ENCODE measurements at regions not wholly inside any gene's neighbourhood (a gene's known extent, or its start where the extent isn't known, plus 50 kb on each side); places are given as distances from the start of the nearest gene placed in this dataset.
"Not testable (repeated sequence)": the region's sequence is repeated elsewhere in the genome, so short reads cannot be mapped to it uniquely, and the experiment has no call there.

DNA sequence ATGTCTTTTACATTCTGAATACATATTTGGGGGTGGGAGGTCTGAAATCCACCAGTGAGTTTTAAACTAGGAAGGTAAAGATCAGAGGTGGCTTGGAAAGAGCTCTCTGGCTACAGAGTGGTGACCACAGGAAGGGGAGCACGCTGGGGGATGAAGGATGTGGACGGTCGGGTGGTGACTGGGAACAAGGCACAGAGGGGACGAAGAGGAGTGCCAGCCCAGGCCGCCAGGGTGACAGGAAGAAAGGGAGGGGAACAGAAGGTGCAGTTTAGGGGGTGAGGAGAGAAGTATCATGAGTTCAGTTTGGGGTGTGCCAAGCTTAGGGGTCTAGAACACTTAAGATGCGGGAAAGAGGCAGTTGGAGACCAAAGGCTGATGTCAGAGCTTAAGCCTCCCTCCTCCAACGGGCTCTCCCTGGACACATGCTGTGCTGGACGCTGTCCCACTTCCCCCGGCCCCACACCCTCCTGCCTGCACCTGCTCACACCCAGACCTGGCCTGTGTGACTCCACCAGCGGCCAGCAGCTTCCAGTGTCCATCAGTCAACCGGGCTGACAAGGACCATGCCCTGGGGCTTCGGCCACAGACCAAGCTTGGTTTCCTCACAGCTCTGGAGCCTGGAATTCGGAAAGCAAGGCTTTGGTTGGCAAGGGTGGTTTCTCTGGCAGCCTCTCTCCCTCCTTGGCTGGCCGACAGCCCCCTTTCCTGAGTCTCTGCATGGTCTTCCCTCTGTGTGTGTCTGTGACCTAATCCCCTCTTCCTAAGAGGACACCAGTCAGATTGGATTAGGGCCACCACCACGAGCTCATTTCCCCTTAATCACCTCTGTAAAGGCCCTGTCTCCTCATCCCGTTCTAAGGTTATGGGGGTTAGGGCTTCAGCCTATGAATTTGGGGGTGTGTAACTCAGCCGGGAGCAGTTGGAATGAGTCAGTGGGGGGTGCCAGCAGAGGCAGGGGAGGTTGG, 120.4 kb upstream of the IQSEC1 start:
- DNase-seq (ENCODE audit: low spot score in 2 of 2) = no peak
- no peak for ATAC-seq (ENCODE audit: low read depth)
- H3K4me1 Mint-ChIP-seq = peaks cover 23% of the 10 kb centered on the region
- peaks cover 23% of the 10 kb centered on the region for H3K27me3 Mint-ChIP-seq
- H3K36me3 Mint-ChIP-seq = peaks cover 4% of the 10 kb centered on the region
- no peak overlapping the region for H3K4me3 Mint-ChIP-seq
- H3K9me3 Mint-ChIP-seq = peaks cover 4% of the 10 kb centered on the region
- no peak overlapping the region for H3K27ac Mint-ChIP-seq

DNA sequence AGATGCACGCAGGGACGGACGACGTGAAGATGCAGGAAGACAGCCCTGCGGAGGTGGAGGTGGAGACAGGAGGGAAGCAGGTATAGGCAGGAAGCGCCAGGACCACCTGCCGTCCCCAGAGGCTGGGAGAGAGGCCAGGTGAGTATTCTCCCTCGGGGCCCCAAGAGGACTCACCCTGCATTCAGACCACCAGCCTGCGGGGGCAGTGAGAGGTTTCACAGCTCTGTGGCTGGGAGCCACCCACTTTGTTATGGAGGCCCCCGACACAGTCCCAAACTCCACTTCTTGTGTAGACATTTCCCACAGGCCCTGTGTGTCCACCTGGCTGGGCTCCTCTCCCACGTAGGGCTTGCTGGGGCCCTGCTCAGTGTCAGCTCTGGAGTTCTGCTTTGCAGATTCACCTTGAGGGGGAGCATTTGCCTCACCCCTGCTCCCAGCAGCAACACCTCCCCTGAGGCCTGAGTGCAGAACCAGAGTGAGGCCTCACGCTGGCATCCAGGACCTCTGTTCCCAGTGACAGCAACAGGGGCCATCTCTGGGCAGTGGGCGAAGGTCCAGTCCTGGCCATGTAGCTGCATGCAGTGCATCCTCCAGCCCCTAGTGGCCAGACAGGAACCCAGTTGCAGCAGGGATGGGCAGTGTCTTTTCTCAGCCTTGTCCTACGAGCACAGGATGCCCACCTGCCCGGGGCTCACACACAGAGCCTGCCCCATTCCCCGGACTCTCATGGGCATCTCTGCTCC, 119.4 kb upstream of the IQSEC1 start:
- H3K27me3 Mint-ChIP-seq = peaks cover 29% of the 10 kb centered on the region
- H3K9me3 Mint-ChIP-seq = peaks cover 9% of the 10 kb centered on the region
- H3K4me3 Mint-ChIP-seq = no peak overlapping the region
- no peak overlapping the region for H3K27ac Mint-ChIP-seq
- H3K4me1 Mint-ChIP-seq = peaks cover 23% of the 10 kb centered on the region
- DNase-seq (ENCODE audit: low spot score in 2 of 2) (no peak), ATAC-seq (ENCODE audit: low read depth) (no peak)
- peaks cover 7% of the 10 kb centered on the region for H3K36me3 Mint-ChIP-seq

DNA sequence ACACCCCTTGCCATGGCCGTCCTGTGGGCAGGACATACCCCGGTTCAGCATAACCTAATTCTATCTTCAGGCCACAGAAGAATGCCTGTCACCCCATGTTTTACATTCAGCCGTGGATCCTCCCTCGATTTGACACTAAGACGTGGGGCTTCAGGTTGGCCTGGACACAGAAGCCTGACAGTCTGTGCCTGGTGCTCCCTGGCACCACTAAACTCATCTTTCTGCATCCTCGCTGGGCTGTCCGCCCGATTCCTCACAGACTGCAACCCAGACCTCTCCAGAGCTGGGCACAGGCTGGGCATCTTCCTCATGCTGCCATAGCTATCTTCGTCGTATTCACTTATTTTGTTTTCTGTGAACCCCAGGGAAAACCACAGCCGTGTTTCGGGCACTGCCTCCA, 117.8 kb upstream of the IQSEC1 start:
- Mint-ChIP-seq H3K27me3 (peaks cover 32% of the 10 kb centered on the region), H3K4me3 (no peak overlapping the region), H3K4me1 (peaks cover 20% of the 10 kb centered on the region), H3K36me3 (peaks cover 9% of the 10 kb centered on the region), H3K9me3 (peaks cover 13% of the 10 kb centered on the region), H3K27ac (no peak overlapping the region)
- ATAC-seq (ENCODE audit: low read depth) (no peak), DNase-seq (ENCODE audit: low spot score in 2 of 2) (no peak)

GRCh38 chr3:13190378-13190765, 117.1 kb upstream of the IQSEC1 start:
- no peak overlapping the region for H3K27ac Mint-ChIP-seq

GRCh38 chr3:13189639-13190377, 116.6 kb upstream of the IQSEC1 start:
- peaks cover 9% of the 10 kb centered on the region for H3K36me3 Mint-ChIP-seq
- peaks cover 13% of the 10 kb centered on the region for H3K9me3 Mint-ChIP-seq

More at GRCh38 chr3:13190378-13190765, 117.1 kb upstream of the IQSEC1 start:
- Mint-ChIP-seq H3K9me3 (peaks cover 13% of the 10 kb centered on the region), H3K4me3 (no peak overlapping the region), H3K36me3 (peaks cover 9% of the 10 kb centered on the region), H3K4me1 (peaks cover 13% of the 10 kb centered on the region), H3K27me3 (peaks cover 33% of the 10 kb centered on the region)
- no peak for DNase-seq (ENCODE audit: low spot score in 2 of 2)
- no peak for ATAC-seq (ENCODE audit: low read depth)

DNA sequence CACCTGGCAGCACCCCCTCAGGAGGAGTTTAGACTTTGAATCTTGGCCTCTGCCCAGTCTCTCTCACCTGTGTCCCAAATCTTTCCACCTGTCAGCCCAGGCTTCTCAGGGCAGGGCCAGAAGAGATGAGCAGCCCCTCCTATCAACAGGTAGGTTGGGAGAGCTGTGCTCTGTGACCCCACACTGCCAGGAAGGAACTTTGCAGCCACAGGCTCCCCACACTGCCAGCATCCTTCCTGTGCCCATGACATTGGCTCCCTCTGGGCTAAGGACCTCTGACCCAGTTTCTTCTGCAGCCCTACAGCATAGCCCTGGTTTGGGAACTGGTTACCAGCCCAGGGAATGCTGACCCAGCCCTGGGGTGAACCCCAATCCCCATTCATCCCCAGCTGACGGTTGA, 115.7 kb upstream of the IQSEC1 start:
- Mint-ChIP-seq H3K4me3 (no peak overlapping the region), H3K27ac (no peak overlapping the region), H3K27me3 (peaks cover 41% of the 10 kb centered on the region), H3K4me1 (peaks cover 8% of the 10 kb centered on the region), H3K36me3 (peaks cover 11% of the 10 kb centered on the region), H3K9me3 (peaks cover 13% of the 10 kb centered on the region)
- ATAC-seq (ENCODE audit: low read depth) (no peak), DNase-seq (ENCODE audit: low spot score in 2 of 2) (no peak)

More at GRCh38 chr3:13189639-13190377, 116.6 kb upstream of the IQSEC1 start:
- no peak overlapping the region for H3K4me3 Mint-ChIP-seq
- H3K4me1 Mint-ChIP-seq = peaks cover 8% of the 10 kb centered on the region
- peaks cover 36% of the 10 kb centered on the region for H3K27me3 Mint-ChIP-seq
- ATAC-seq (ENCODE audit: low read depth) (no peak), DNase-seq (ENCODE audit: low spot score in 2 of 2) (no peak)
- H3K27ac Mint-ChIP-seq = no peak overlapping the region

GRCh38 chr3:13188181-13188779, 115.1 kb upstream of the IQSEC1 start:
- Mint-ChIP-seq H3K9me3 (peaks cover 13% of the 10 kb centered on the region), H3K36me3 (peaks cover 12% of the 10 kb centered on the region), H3K4me1 (peaks cover 8% of the 10 kb centered on the region), H3K4me3 (no peak overlapping the region), H3K27me3 (peaks cover 37% of the 10 kb centered on the region), H3K27ac (no peak overlapping the region)
- ATAC-seq (ENCODE audit: low read depth) (no peak), DNase-seq (ENCODE audit: low spot score in 2 of 2) (no peak)

DNA sequence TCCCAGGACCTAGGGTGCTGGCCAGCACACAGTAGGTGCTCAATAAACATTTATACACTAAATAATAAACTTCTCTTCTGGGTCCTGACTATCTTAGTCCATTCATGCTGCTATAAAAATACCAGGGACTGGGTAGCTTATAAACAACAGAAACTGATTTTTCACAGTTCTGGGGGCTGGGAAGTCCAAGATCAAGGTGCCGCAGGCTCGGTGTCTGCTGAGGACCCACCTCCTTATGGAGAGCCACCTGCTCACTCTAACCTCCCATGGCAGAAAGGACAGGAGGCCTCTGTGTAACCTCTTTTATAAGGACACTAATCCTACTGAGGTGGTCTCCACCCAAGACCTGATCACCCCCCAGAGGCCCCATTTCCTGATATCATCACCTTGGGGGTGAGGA, 114.4 kb upstream of the IQSEC1 start:
- Mint-ChIP-seq H3K27ac (no peak overlapping the region), H3K36me3 (peaks cover 12% of the 10 kb centered on the region), H3K4me3 (no peak overlapping the region), H3K9me3 (peaks cover 13% of the 10 kb centered on the region), H3K27me3 (peaks cover 34% of the 10 kb centered on the region), H3K4me1 (peaks cover 8% of the 10 kb centered on the region)
- ATAC-seq (ENCODE audit: low read depth) (no peak), DNase-seq (ENCODE audit: low spot score in 2 of 2) (no peak)

DNA sequence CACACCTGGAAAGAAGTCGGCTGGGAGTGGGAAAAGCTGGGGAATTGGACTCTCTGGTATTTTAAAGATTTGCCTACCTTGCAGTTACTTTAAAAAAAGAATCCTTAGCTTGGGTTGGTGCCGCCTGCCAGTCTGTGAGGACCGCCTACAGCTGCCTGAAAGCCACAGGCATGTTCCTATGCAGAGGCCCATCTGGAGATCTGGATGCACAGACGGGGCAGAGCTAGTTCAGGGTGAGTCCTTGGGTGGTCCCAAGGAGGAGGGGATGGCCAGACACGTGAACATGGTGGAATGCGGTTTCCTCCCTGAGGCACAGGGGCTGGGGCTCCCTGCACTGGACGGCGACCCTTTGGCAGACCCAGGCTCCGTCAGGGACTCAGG, 113.2 kb upstream of the IQSEC1 start:
- H3K36me3 Mint-ChIP-seq = peaks cover 13% of the 10 kb centered on the region
- no peak overlapping the region for H3K4me3 Mint-ChIP-seq
- H3K4me1 Mint-ChIP-seq = peaks cover 8% of the 10 kb centered on the region
- no peak for ATAC-seq (ENCODE audit: low read depth)
- no peak for DNase-seq (ENCODE audit: low spot score in 2 of 2)
- peaks cover 31% of the 10 kb centered on the region for H3K27me3 Mint-ChIP-seq
- H3K27ac Mint-ChIP-seq = no peak overlapping the region
- peaks cover 14% of the 10 kb centered on the region for H3K9me3 Mint-ChIP-seq

- no peak for ATAC-seq (ENCODE audit: low read depth)
- H3K4me1 Mint-ChIP-seq = peaks cover 8% of the 10 kb centered on the region
- H3K36me3 Mint-ChIP-seq = peaks cover 13% of the 10 kb centered on the region
- DNase-seq (ENCODE audit: low spot score in 2 of 2) = no peak
- no peak overlapping the region for H3K27ac Mint-ChIP-seq
- H3K27me3 Mint-ChIP-seq = peaks cover 27% of the 10 kb centered on the region
- H3K9me3 Mint-ChIP-seq = peaks cover 14% of the 10 kb centered on the region
- H3K4me3 Mint-ChIP-seq = no peak overlapping the region
These were observed 112.7 kb upstream of the IQSEC1 start for GRCh38 chr3:13185737-13186434.

GRCh38 chr3:13179582-13180210, 106.5 kb upstream of the IQSEC1 start:
- H3K36me3 Mint-ChIP-seq; DNase-seq (ENCODE audit: low spot score in 2 of 2); H3K4me1 Mint-ChIP-seq; H3K27ac Mint-ChIP-seq; H3K4me3 Mint-ChIP-seq; ATAC-seq (ENCODE audit: low read depth): not testable (repeated sequence)
- peaks cover 11% of the 10 kb centered on the region for H3K27me3 Mint-ChIP-seq
- peaks cover 13% of the 10 kb centered on the region for H3K9me3 Mint-ChIP-seq

GRCh38 chr3:13179181-13179580, 106.0 kb upstream of the IQSEC1 start:
- H3K27me3 Mint-ChIP-seq = peaks cover 10% of the 10 kb centered on the region
- no peak overlapping the region for H3K27ac Mint-ChIP-seq
- H3K9me3 Mint-ChIP-seq = peaks cover 13% of the 10 kb centered on the region
- ATAC-seq (ENCODE audit: low read depth) (no peak), DNase-seq (ENCODE audit: low spot score in 2 of 2) (no peak)
- peaks cover 7% of the 10 kb centered on the region for H3K36me3 Mint-ChIP-seq
- H3K4me3 Mint-ChIP-seq = no peak overlapping the region
- peaks cover 4% of the 10 kb centered on the region for H3K4me1 Mint-ChIP-seq

DNA sequence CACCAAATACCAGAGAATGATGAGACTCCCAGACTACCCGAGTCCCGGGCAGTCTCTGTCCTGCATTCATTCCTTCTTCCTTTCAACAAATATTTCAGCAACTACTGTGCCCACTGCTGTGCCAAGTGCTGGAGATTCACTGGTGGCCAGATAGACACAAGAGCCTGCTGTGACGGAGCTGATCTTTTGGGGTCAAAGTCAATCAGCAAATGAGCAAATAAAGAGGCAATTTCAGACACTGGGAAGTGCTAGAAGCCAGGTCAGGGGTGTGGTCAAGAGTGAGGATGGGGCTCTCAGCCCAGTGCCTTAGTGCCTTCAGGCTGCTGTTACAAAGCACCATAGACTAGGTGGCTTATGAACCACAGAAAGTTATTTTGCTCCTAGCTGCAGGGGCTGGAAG, 104.9 kb upstream of the IQSEC1 start:
- Mint-ChIP-seq H3K36me3 (peaks cover 4% of the 10 kb centered on the region), H3K27me3 (peaks cover 10% of the 10 kb centered on the region), H3K27ac (no peak overlapping the region), H3K4me3 (no peak overlapping the region), H3K9me3 (peaks cover 13% of the 10 kb centered on the region), H3K4me1 (peaks cover 4% of the 10 kb centered on the region)
- DNase-seq (ENCODE audit: low spot score in 2 of 2) = no peak
- no peak for ATAC-seq (ENCODE audit: low read depth)

All from memory B cell (primary cell).